ENCODE measurements at regions not wholly inside any gene's neighbourhood (a gene's known extent, or its start where the extent isn't known, plus 50 kb on each side); places are given as distances from the start of the nearest gene placed in this dataset.
"Not testable (repeated sequence)": the region's sequence is repeated elsewhere in the genome, so short reads cannot be mapped to it uniquely, and the experiment has no call there.

DNA sequence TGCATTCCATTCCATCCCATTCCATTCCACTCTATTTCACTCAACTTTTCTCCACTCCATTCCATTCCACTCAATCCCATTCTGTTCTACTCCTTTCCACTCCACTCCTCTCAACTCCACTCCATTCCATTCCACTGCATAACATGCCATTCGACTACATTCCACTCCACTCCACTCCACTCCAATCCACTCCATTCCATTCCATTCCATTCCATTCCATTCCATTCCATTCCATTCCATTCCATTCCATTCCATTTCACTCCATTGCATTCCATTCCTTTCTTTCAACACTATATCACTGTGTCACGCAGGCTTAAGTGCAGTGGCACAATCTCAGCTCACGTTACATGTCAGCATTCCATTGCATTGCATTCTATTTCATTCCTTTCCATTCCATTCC is 1430.4 kb downstream of the TSPY10 start:
- DNase-seq; H3K27me3 ChIP-seq; H3K36me3 ChIP-seq; H3K9me3 ChIP-seq; H3K4me3 ChIP-seq; in situ Hi-C loops (cut with MboI; ENCODE audit: low pct_ligation_motif_present in 1 of 4, low pct_unique_long_range_greater_than_20kb in 1 of 4, low sequenced_read_pairs in 3 of 4); intact Hi-C loops (cut with DNase I; ENCODE audit: low total_unique reads); H3K27ac ChIP-seq; H3K4me1 ChIP-seq: not testable (repeated sequence)
- WGBS, 2 donors (ENCODE audit: low coverage in 1 of 2) = 44% methylated on average over 2 of the region's 3 CpGs; no CpG with 5 or more reads in 1 of the 2 donors

DNA sequence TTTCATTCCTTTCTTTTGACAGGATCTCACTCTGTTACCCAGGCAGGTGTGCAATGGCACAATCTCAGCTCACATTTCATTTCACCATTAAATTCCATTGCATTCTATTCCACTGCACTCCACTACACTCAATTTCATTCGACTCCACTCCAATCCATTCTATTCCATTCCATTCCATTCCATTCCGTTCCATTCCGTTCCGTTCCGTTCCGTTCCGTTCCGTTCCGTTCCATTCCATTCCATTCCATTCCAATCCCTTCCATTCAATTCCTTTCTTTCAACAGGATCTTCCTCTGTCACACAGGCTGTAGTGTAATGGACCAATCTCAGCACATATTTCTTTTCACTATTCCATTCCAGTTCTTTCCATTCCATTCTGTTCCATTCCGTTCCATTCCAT is 1445.7 kb downstream of the TSPY10 start:
- WGBS, 2 donors (ENCODE audit: low coverage in 1 of 2) = 100% methylated on average over 1 of the region's 10 CpGs; no CpG with 5 or more reads in 1 of the 2 donors
- DNase-seq = no peak
- Histone ChIP-seq H3K9me3 (no peaks in the 10 kb centered on the region), H3K27me3 (no peaks in the 10 kb centered on the region), H3K4me3 (no peak overlapping the region), H3K27ac (no peak overlapping the region), H3K36me3 (no peaks in the 10 kb centered on the region), H3K4me1 (no peaks in the 10 kb centered on the region)
- TF ChIP-seq POLR2AphosphoS5 (IDR thresholded peaks at IDR 0.05) = no peak
- no peak for TF ChIP-seq POLR2A (IDR thresholded peaks at IDR 0.05)
- TF ChIP-seq EP300 (IDR thresholded peaks at IDR 0.05; ENCODE audit: low read depth) = no peak
- TF ChIP-seq, protein P1, sequence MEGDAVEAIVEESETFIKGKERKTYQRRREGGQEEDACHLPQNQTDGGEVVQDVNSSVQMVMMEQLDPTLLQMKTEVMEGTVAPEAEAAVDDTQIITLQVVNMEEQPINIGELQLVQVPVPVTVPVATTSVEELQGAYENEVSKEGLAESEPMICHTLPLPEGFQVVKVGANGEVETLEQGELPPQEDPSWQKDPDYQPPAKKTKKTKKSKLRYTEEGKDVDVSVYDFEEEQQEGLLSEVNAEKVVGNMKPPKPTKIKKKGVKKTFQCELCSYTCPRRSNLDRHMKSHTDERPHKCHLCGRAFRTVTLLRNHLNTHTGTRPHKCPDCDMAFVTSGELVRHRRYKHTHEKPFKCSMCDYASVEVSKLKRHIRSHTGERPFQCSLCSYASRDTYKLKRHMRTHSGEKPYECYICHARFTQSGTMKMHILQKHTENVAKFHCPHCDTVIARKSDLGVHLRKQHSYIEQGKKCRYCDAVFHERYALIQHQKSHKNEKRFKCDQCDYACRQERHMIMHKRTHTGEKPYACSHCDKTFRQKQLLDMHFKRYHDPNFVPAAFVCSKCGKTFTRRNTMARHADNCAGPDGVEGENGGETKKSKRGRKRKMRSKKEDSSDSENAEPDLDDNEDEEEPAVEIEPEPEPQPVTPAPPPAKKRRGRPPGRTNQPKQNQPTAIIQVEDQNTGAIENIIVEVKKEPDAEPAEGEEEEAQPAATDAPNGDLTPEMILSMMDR (IDR thresholded peaks at IDR 0.05) = no peak
- in situ Hi-C loops (cut with MboI; ENCODE audit: low pct_ligation_motif_present in 1 of 4, low pct_unique_long_range_greater_than_20kb in 1 of 4, low sequenced_read_pairs in 3 of 4) = no loop called here
- intact Hi-C loops (cut with DNase I; ENCODE audit: low total_unique reads) = no loop called here

DNA sequence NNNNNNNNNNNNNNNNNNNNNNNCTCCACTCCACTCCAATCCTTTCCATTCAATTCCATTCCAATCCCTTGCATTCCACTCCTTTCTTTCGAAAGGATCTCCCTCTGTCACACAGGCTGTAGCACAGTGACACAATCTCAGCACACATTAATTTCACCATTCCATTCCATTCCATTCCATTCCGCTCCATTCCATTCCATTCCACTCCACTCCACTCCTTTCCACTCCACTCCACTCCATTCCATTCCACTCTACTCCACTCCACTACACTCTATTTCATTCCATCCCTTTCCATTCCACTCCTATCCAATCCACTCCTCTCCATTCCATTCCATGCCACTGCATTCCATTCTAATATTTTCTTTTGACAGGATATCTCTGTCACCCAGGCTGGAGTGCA is 1459.0 kb downstream of the TSPY10 start:
- H3K4me1 ChIP-seq = no peaks in the 10 kb centered on the region
- H3K9me3 ChIP-seq = no peaks in the 10 kb centered on the region
- no peak overlapping the region for H3K4me3 ChIP-seq
- 30% methylated on average over 2 of the region's 2 CpGs; no CpG with 5 or more reads in 1 of the 2 donors for WGBS, 2 donors (ENCODE audit: low coverage in 1 of 2)
- TF ChIP-seq, protein P1 (IDR thresholded peaks at IDR 0.05) = no peak
- no peak for TF ChIP-seq EP300 (IDR thresholded peaks at IDR 0.05; ENCODE audit: low read depth)
- TF ChIP-seq POLR2AphosphoS5 (IDR thresholded peaks at IDR 0.05) = no peak
- no peak for DNase-seq
- H3K27me3 ChIP-seq = no peaks in the 10 kb centered on the region
- intact Hi-C loops (cut with DNase I; ENCODE audit: low total_unique reads) = no loop called here
- in situ Hi-C loops (cut with MboI; ENCODE audit: low pct_ligation_motif_present in 1 of 4, low pct_unique_long_range_greater_than_20kb in 1 of 4, low sequenced_read_pairs in 3 of 4) = no loop called here
- no peak overlapping the region for H3K27ac ChIP-seq
- no peaks in the 10 kb centered on the region for H3K36me3 ChIP-seq

DNA sequence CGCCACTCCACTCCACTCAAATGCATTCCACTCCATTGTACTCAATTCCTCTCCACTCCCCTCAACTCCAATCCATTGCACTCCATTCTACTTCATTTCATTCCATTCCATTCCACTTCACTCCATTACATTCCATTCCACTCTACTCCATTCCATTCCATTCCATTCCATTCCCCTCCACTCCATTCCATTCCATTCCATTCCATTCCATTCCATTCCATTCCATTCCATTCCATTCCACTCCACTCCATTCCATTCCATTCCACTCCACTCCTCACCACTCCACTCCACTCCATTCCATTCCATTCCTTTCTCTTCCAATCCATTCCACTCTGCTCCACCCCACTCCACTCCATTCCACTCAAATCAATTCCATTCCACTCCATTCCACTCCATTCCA is 1459.9 kb downstream of the TSPY10 start:
- Histone ChIP-seq H3K4me3 (no peak overlapping the region), H3K27ac (no peak overlapping the region), H3K27me3 (no peaks in the 10 kb centered on the region), H3K36me3 (no peaks in the 10 kb centered on the region), H3K4me1 (no peaks in the 10 kb centered on the region), H3K9me3 (no peaks in the 10 kb centered on the region)
- no peak for DNase-seq
- intact Hi-C loops (cut with DNase I; ENCODE audit: low total_unique reads) = no loop called here
- WGBS, 2 donors (ENCODE audit: low coverage in 1 of 2) = no CpG with 5 or more reads among the region's 1 CpG
- TF ChIP-seq, protein P1 (IDR thresholded peaks at IDR 0.05) = no peak
- no peak for TF ChIP-seq POLR2A (IDR thresholded peaks at IDR 0.05)
- no peak for TF ChIP-seq POLR2AphosphoS5 (IDR thresholded peaks at IDR 0.05)
- no peak for TF ChIP-seq EP300 (IDR thresholded peaks at IDR 0.05; ENCODE audit: low read depth)
- in situ Hi-C loops (cut with MboI; ENCODE audit: low pct_ligation_motif_present in 1 of 4, low pct_unique_long_range_greater_than_20kb in 1 of 4, low sequenced_read_pairs in 3 of 4) = no loop called here

DNA sequence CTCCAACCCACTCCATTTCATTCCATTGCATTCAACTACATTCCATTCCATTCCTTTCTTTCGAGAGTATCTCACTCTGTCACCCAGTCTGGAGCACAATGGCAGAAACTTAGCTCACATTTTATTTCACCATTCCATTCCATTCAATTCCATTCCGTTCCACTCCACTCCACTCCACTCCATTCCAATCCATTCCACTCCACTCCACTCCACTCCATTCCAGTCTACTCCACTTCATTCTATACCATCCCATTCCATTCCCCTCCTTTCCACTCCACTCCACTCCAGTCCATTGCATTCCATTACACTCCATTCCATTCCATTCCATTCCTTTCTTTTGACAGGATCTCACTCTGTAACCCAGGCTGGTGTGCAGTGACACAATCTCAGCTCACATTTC is 1466.3 kb downstream of the TSPY10 start:
- no peak overlapping the region for H3K27ac ChIP-seq
- 0 to 20% methylated on average over 1 to 2 of the region's 2 CpGs for WGBS, 2 donors (ENCODE audit: low coverage in 1 of 2)
- in situ Hi-C loops (cut with MboI; ENCODE audit: low pct_ligation_motif_present in 1 of 4, low pct_unique_long_range_greater_than_20kb in 1 of 4, low sequenced_read_pairs in 3 of 4) = no loop called here
- no peak for DNase-seq
- H3K27me3 ChIP-seq = no peaks in the 10 kb centered on the region
- no peaks in the 10 kb centered on the region for H3K9me3 ChIP-seq
- no peaks in the 10 kb centered on the region for H3K4me1 ChIP-seq
- TF ChIP-seq EP300 (IDR thresholded peaks at IDR 0.05; ENCODE audit: low read depth) (no peak), POLR2A (IDR thresholded peaks at IDR 0.05) (no peak), POLR2AphosphoS5 (IDR thresholded peaks at IDR 0.05) (no peak)
- TF ChIP-seq, protein P1 (IDR thresholded peaks at IDR 0.05) = no peak
- no peak overlapping the region for H3K4me3 ChIP-seq
- no peaks in the 10 kb centered on the region for H3K36me3 ChIP-seq
- intact Hi-C loops (cut with DNase I; ENCODE audit: low total_unique reads) = no loop called here

DNA sequence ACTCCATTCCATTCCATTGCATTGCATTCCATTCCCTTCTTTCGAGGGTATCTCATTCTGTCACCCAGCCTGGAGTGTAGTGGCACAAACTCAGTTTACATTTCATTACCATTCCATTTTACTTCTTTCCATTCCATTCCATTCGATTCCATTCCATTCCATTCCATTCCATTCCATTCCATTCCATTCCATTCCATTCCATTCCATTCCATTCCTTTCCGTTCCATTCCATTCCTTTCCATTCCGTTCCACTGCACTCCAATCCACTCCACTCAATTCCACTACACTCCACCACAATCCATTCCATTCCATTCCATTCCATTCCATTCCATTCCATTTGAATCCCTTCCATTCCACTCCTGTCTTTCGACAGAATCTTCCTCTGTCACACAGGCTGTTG is 1472.0 kb downstream of the TSPY10 start:
- intact Hi-C loops (cut with DNase I; ENCODE audit: low total_unique reads); DNase-seq: not testable (repeated sequence)
- 40% methylated on average over 1 of the region's 5 CpGs; no CpG with 5 or more reads in 1 of the 2 donors for WGBS, 2 donors (ENCODE audit: low coverage in 1 of 2)

DNA sequence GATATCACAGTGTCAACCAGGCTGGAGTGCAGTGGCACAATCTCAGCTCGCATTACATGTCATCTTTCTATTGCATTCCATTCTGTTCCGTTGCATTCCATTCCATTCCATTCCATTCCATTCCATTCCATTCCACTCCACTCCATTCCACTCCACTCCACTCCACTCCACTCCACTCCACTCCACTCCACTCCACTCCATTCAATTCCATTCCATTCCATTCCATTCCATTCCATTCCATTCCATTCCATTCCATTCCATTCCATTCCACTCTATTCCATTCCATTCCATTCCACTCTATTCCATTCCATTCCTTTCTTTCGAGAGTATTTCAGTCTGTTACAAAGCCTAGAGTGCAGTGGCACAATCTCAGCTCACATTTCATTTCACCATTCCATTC is 1486.5 kb downstream of the TSPY10 start:
- H3K27ac ChIP-seq; in situ Hi-C loops (cut with MboI; ENCODE audit: low pct_ligation_motif_present in 1 of 4, low pct_unique_long_range_greater_than_20kb in 1 of 4, low sequenced_read_pairs in 3 of 4); H3K4me1 ChIP-seq; H3K27me3 ChIP-seq; H3K4me3 ChIP-seq; H3K9me3 ChIP-seq; H3K36me3 ChIP-seq; intact Hi-C loops (cut with DNase I; ENCODE audit: low total_unique reads); DNase-seq: not testable (repeated sequence)
- WGBS, 2 donors (ENCODE audit: low coverage in 1 of 2) = 31% methylated on average over 2 of the region's 3 CpGs; no CpG with 5 or more reads in 1 of the 2 donors

More for the DNA sequence above, 1472.0 kb downstream of the TSPY10 start:
- H3K4me1 ChIP-seq; H3K9me3 ChIP-seq; H3K27ac ChIP-seq; H3K27me3 ChIP-seq; H3K4me3 ChIP-seq; in situ Hi-C loops (cut with MboI; ENCODE audit: low pct_ligation_motif_present in 1 of 4, low pct_unique_long_range_greater_than_20kb in 1 of 4, low sequenced_read_pairs in 3 of 4); H3K36me3 ChIP-seq: not testable (repeated sequence)

Measured in transverse colon (tissue), 4 donors.